NCI-H82 (cell line): ENCODE measurements at regions not wholly inside any gene's neighbourhood (a gene's known extent, or its start where the extent isn't known, plus 50 kb on each side); places are given as distances from the start of the nearest gene placed in this dataset.
A peak's percentile ranks its signal among the peaks of the same experiment; 100 is the strongest.
"Not testable (repeated sequence)": the region's sequence is repeated elsewhere in the genome, so short reads cannot be mapped to it uniquely, and the experiment has no call there.

ENCODE experiments used
- DNase-seq: peaks from one replicate; lab custom pipeline; 2025; lab: John Stamatoyannopoulos, UW

- DNase-seq: no peak
Measured at GRCh38 chr12:73529231-73529630, 1008.4 kb upstream of the ATXN7L3B start.

- DNase-seq: no peak
Measured at GRCh38 chr12:73529954-73530353, 1007.7 kb upstream of the ATXN7L3B start.

- no peak for DNase-seq
Measured at GRCh38 chr12:73531752-73532151, 1005.9 kb upstream of the ATXN7L3B start.

- DNase-seq: no peak
Measured at GRCh38 chr12:73547421-73547820, 990.2 kb upstream of the ATXN7L3B start.

GRCh38 chr12:73585136-73585535 lies 952.5 kb upstream of the ATXN7L3B start:
- DNase-seq: no peak

- no peak for DNase-seq
Measured at GRCh38 chr12:73589220-73589619, 948.4 kb upstream of the ATXN7L3B start.

- DNase-seq: no peak
Measured at GRCh38 chr12:73598626-73599025, 939.0 kb upstream of the ATXN7L3B start.

- no peak for DNase-seq
Measured at GRCh38 chr12:73599268-73599667, 938.4 kb upstream of the ATXN7L3B start.

- peak; percentile 6 for DNase-seq
Measured at GRCh38 chr12:73605925-73606324, 931.7 kb upstream of the ATXN7L3B start.

GRCh38 chr12:73612551-73612950 lies 925.1 kb upstream of the ATXN7L3B start:
- peak; percentile 77 for DNase-seq

- DNase-seq: no peak
Measured at GRCh38 chr12:73623421-73623820, 914.2 kb upstream of the ATXN7L3B start.

GRCh38 chr12:73625226-73625625 lies 912.4 kb upstream of the ATXN7L3B start:
- DNase-seq: no peak

- DNase-seq: no peak
Measured at GRCh38 chr12:73629171-73629570, 908.5 kb upstream of the ATXN7L3B start.

- DNase-seq: no peak
Measured at GRCh38 chr12:73629893-73630831, 907.5 kb upstream of the ATXN7L3B start.

GRCh38 chr12:73632191-73632590 lies 905.4 kb upstream of the ATXN7L3B start:
- no peak for DNase-seq

GRCh38 chr12:73632661-73633060 lies 905.0 kb upstream of the ATXN7L3B start:
- no peak for DNase-seq

- not testable (repeated sequence) for DNase-seq
Measured at GRCh38 chr12:73639397-73639796, 898.2 kb upstream of the ATXN7L3B start.

GRCh38 chr12:73656375-73656774 lies 881.3 kb upstream of the ATXN7L3B start:
- DNase-seq: no peak

GRCh38 chr12:73659802-73660201 lies 877.8 kb upstream of the ATXN7L3B start:
- peak; percentile 64 for DNase-seq

GRCh38 chr12:73665193-73665592 lies 872.4 kb upstream of the ATXN7L3B start:
- DNase-seq: no peak

GRCh38 chr12:73671550-73671949 lies 866.1 kb upstream of the ATXN7L3B start:
- DNase-seq: not testable (repeated sequence)

- no peak for DNase-seq
Measured at GRCh38 chr12:73677520-73678291, 859.9 kb upstream of the ATXN7L3B start.

- DNase-seq: no peak
Measured at GRCh38 chr12:73678335-73678734, 859.3 kb upstream of the ATXN7L3B start.
